Fibroblast of skin of scalp (primary cell): ENCODE measurements at regions not wholly inside any gene's neighbourhood (a gene's known extent, or its start where the extent isn't known, plus 50 kb on each side); places are given as distances from the start of the nearest gene placed in this dataset.

Experiments used
- DNase-seq: peaks from one replicate; pipeline ENCODE4 v3.0.0-alpha.2; 2013

GRCh38 chr11:119520400-119520799 lies 97.4 kb upstream of the THY1 start:
- DNase-seq = no peak

GRCh38 chr11:119519796-119520195 lies 96.8 kb upstream of the THY1 start:
- DNase-seq = no peak

GRCh38 chr11:119518746-119519730 lies 96.1 kb upstream of the THY1 start:
- DNase-seq = peak; percentile 53

- no peak for DNase-seq
Observed at GRCh38 chr11:119515771-119516400, 92.9 kb upstream of the THY1 start.

- DNase-seq = no peak
Observed at GRCh38 chr11:119513806-119514170, 90.8 kb upstream of the THY1 start.

- DNase-seq = no peak
Observed at GRCh38 chr11:119513131-119513805, 90.3 kb upstream of the THY1 start.

- DNase-seq = no peak
Observed at GRCh38 chr11:119512369-119512768, 89.4 kb upstream of the THY1 start.

GRCh38 chr11:119511614-119512306 lies 88.8 kb upstream of the THY1 start:
- DNase-seq = no peak

GRCh38 chr11:119509969-119510401 lies 87.0 kb upstream of the THY1 start:
- peak; percentile 96 for DNase-seq

- DNase-seq = peak; percentile 87
Observed at GRCh38 chr11:119509282-119509841, 86.4 kb upstream of the THY1 start.

- no peak for DNase-seq
Observed at GRCh38 chr11:119506436-119506835, 83.5 kb upstream of the THY1 start.

- DNase-seq = peak; percentile 51
Observed at GRCh38 chr11:119505861-119506260, 82.9 kb upstream of the THY1 start.

GRCh38 chr11:119505071-119505470 lies 82.1 kb upstream of the THY1 start:
- no peak for DNase-seq

GRCh38 chr11:119504371-119504770 lies 81.4 kb upstream of the THY1 start:
- no peak for DNase-seq

GRCh38 chr11:119501777-119502405 lies 78.9 kb upstream of the THY1 start:
- no peak for DNase-seq

GRCh38 chr11:119497717-119498116 lies 74.7 kb upstream of the THY1 start:
- no peak for DNase-seq

- no peak for DNase-seq
Observed at GRCh38 chr11:119496997-119497396, 74.0 kb upstream of the THY1 start.

- DNase-seq = peak; percentile 84
Observed at GRCh38 chr11:119496469-119496868, 73.5 kb upstream of the THY1 start.

- DNase-seq = peak; percentile 38
Observed at GRCh38 chr11:119493712-119494111, 70.7 kb upstream of the THY1 start.

GRCh38 chr11:119491753-119492510 lies 69.0 kb upstream of the THY1 start:
- DNase-seq = no peak
